SK-N-SH treated with all-trans-retinoic acid at 6 μM for 48 hours (cell line): ENCODE measurements at regions not wholly inside any gene's neighbourhood (a gene's known extent, or its start where the extent isn't known, plus 50 kb on each side); places are given as distances from the start of the nearest gene placed in this dataset.
A peak's percentile ranks its signal among the peaks of the same experiment; 100 is the strongest.
"Not testable (repeated sequence)": the region's sequence is repeated elsewhere in the genome, so short reads cannot be mapped to it uniquely, and the experiment has no call there.

Experiments
- ATAC-seq: fragments of 200-7000 bp; cut with Tn5 transposase; 3 replicates; pipeline ENCODE4 v1.9.1; 2020; ENCODE audit warnings: mild to moderate bottlenecking, moderate library complexity
- ARNTL ChIP-seq: fragments of 450-650 bp; formaldehyde crosslinking; IDR thresholded peaks from 2 replicates; pipeline ENCODE4 v1.5.0; 2020; ENCODE audit warnings: low read depth, mild to moderate bottlenecking, moderate library complexity, borderline replicate concordance
- CREB5 ChIP-seq: fragments of 250-450 bp; sonication (Bioruptor Pico); IDR thresholded peaks from 2 replicates; pipeline ENCODE4 v1.5.1; 2020; ENCODE audit warnings: low read depth, mild to moderate bottlenecking, moderate library complexity
- CSDC2 ChIP-seq: fragments of 250-450 bp; sonication (Bioruptor Pico); IDR thresholded peaks from 2 replicates; pipeline ENCODE4 v1.5.0; 2020; ENCODE audit warnings: mild to moderate bottlenecking, moderate library complexity
- ESRRG ChIP-seq: fragments of 250-450 bp; sonication (Bioruptor Pico); IDR thresholded peaks from 2 replicates; pipeline ENCODE4 v1.6.1; 2021; ENCODE audit warnings: mild to moderate bottlenecking
- GLIS3 ChIP-seq: fragments of 250-450 bp; sonication (Bioruptor Pico); IDR thresholded peaks from 2 replicates; pipeline ENCODE4 v1.5.0; 2020; ENCODE audit warnings: mild to moderate bottlenecking, moderate library complexity
- ISL1 ChIP-seq: fragments of 250-450 bp; sonication (Bioruptor Pico); IDR thresholded peaks from 2 replicates; pipeline ENCODE4 v2.1.2; 2022; ENCODE audit warnings: mild to moderate bottlenecking, moderate library complexity
- OSR1 ChIP-seq: fragments of 250-450 bp; sonication (Bioruptor Pico); IDR thresholded peaks from 2 replicates; pipeline ENCODE4 v1.8.0; 2022; ENCODE audit warnings: moderate library complexity, mild to moderate bottlenecking, inconsistent platforms
- PPARA ChIP-seq: fragments of 250-450 bp; sonication (Bioruptor Pico); IDR thresholded peaks from 2 replicates; pipeline ENCODE4 v1.5.0; 2020; ENCODE audit warnings: mild to moderate bottlenecking, borderline replicate concordance
- SNAI2 ChIP-seq: fragments of 250-450 bp; sonication (Bioruptor Pico); IDR thresholded peaks from 2 replicates; pipeline ENCODE4 v1.5.0; 2020; ENCODE audit warnings: mild to moderate bottlenecking, moderate library complexity
- TCF4 ChIP-seq: fragments of 250-450 bp; sonication (Bioruptor Pico); IDR thresholded peaks from 2 replicates; pipeline ENCODE4 v1.8.0; 2021; ENCODE audit warnings: mild to moderate bottlenecking, moderate library complexity, borderline replicate concordance
- TOX ChIP-seq: fragments of 250-450 bp; sonication (Bioruptor Pico); IDR thresholded peaks from 2 replicates; pipeline ENCODE4 v1.8.0; 2021; ENCODE audit warnings: mild to moderate bottlenecking, moderate library complexity, borderline replicate concordance
- ZC3H10 ChIP-seq: fragments of 250-450 bp; sonication (Bioruptor Pico); IDR thresholded peaks from 2 replicates; pipeline ENCODE4 v1.5.1; 2021; ENCODE audit warnings: mild to moderate bottlenecking, moderate library complexity
- ZFP3 ChIP-seq: fragments of 250-450 bp; sonication (Bioruptor Pico); IDR thresholded peaks from 2 replicates; pipeline ENCODE4 v1.5.0; 2020; ENCODE audit warnings: mild to moderate bottlenecking, moderate library complexity
- ZFP30 ChIP-seq: fragments of 450-650 bp; formaldehyde crosslinking; IDR thresholded peaks from 2 replicates; pipeline ENCODE4 v1.5.0; 2022; ENCODE audit warnings: mild to moderate bottlenecking, moderate library complexity
- ZNF565 ChIP-seq: fragments of 450-650 bp; formaldehyde crosslinking; conservative IDR thresholded peaks from 2 replicates; pipeline ENCODE4 v1.5.0; 2020; ENCODE audit warnings: low read depth, mild to moderate bottlenecking, moderate library complexity
- ZNF70 ChIP-seq: fragments of 450-650 bp; formaldehyde crosslinking; IDR thresholded peaks from 2 replicates; pipeline ENCODE4 v1.5.0; 2020; ENCODE audit warnings: mild to moderate bottlenecking, moderate library complexity
- ZNF8 ChIP-seq: fragments of 450-650 bp; formaldehyde crosslinking; IDR thresholded peaks from 2 replicates; pipeline ENCODE4 v1.5.0; 2020; ENCODE audit warnings: mild to moderate bottlenecking, moderate library complexity
- TF ChIP-seq, protein P1 (sequence below): fragments of 250-450 bp; sonication (Bioruptor Pico); IDR thresholded peaks from 2 replicates; pipeline ENCODE4 v1.5.0; 2020; ENCODE audit warnings: mild to moderate bottlenecking, moderate library complexity
- TF ChIP-seq, protein P2 (sequence below): fragments of 250-450 bp; sonication (Bioruptor Pico); IDR thresholded peaks from 2 replicates; pipeline ENCODE4 v1.8.0; 2020; ENCODE audit warnings: mild to moderate bottlenecking, moderate library complexity, borderline replicate concordance

DNA sequence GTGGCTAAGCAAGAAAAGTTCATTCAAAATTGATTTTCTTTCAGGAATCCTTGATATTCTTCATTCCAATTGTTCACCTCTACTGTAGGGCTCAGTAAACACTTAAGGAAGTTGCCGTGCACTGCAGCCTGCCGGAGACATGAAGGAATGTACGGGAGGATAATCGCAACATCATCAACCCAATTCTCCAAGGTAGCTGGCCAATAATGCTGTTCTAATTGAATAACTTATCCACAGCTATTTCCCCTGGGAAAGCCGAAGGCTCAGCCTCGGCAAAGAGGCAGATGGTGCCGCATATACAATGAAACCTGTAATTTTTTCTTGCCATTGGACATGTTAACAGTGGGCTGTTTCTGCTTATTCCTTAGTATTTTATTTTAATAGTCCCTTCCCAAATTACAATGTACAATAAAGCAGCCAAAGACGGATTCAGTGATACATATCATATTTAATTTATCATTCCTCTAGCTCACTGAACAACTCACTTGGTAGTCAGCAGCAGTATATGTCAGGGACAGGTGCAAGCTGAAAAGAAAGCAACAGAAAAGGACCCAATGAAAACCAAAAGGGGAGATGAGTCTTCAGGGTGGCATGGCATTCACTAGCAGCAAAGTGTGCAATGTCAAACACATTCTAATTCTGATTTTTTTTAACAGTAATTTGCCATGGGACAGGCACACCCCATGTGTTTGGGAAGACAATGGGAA lies 420.5 kb upstream of the KLF12 start:
- TF ChIP-seq SNAI2 (peak; percentile 41; the same call in 1 of the 2 replicates), ZNF70 (CRISPR knock-in tag) (no peak), GLIS3 (CRISPR knock-in tag) (0 out of 2 replicates have a peak, but pooled peaks have one; percentile 9)
- TF ChIP-seq, all 23 proteins: peak for 2
- peak; percentile 75 for ATAC-seq

DNA sequence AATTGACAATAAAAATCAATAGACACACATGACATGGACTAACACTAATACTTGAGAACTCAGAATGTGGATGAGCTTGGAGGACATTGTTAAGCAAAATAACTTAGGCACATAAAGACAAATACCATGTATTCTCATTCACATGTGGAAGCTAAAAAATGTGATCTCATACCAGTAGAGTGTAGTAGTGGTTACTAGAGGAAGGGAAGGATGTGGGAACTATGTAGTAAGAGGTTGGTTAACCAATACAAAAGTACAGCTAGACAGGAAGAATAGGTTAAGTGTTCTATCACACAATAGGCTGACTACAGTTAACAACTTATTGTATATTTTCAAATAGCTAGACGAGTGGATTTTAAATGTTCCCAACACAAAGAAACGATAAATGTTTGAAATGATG lies 415.8 kb upstream of the KLF12 start:
- ATAC-seq, result no peak
- TF ChIP-seq CREB5 (CRISPR knock-in tag) (no peak), ZFP3 (CRISPR knock-in tag) (no peak), OSR1 (CRISPR knock-in tag) (no peak), TOX (no peak), ZNF70 (CRISPR knock-in tag) (no peak), ARNTL (CRISPR knock-in tag) (no peak)

GRCh38 chr13:74536649-74537048 lies 402.4 kb upstream of the KLF12 start:
- not testable (repeated sequence) for ATAC-seq

- ATAC-seq, result no peak
- TF ChIP-seq ZFP3 (CRISPR knock-in tag) (no peak), ZNF70 (CRISPR knock-in tag) (no peak), PPARA (CRISPR knock-in tag) (no peak)
- TF ChIP-seq, protein P1, sequence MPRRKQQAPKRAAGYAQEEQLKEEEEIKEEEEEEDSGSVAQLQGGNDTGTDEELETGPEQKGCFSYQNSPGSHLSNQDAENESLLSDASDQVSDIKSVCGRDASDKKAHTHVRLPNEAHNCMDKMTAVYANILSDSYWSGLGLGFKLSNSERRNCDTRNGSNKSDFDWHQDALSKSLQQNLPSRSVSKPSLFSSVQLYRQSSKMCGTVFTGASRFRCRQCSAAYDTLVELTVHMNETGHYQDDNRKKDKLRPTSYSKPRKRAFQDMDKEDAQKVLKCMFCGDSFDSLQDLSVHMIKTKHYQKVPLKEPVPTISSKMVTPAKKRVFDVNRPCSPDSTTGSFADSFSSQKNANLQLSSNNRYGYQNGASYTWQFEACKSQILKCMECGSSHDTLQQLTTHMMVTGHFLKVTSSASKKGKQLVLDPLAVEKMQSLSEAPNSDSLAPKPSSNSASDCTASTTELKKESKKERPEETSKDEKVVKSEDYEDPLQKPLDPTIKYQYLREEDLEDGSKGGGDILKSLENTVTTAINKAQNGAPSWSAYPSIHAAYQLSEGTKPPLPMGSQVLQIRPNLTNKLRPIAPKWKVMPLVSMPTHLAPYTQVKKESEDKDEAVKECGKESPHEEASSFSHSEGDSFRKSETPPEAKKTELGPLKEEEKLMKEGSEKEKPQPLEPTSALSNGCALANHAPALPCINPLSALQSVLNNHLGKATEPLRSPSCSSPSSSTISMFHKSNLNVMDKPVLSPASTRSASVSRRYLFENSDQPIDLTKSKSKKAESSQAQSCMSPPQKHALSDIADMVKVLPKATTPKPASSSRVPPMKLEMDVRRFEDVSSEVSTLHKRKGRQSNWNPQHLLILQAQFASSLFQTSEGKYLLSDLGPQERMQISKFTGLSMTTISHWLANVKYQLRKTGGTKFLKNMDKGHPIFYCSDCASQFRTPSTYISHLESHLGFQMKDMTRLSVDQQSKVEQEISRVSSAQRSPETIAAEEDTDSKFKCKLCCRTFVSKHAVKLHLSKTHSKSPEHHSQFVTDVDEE (CRISPR knock-in tag), result no peak
Observed at GRCh38 chr13:74533226-74533625, 399.0 kb upstream of the KLF12 start.

GRCh38 chr13:74530011-74530410 lies 395.8 kb upstream of the KLF12 start:
- TF ChIP-seq ZNF70 (CRISPR knock-in tag) (no peak), TCF4 (CRISPR knock-in tag) (no peak), ESRRG (CRISPR knock-in tag) (no peak), ZNF565 (CRISPR knock-in tag) (no peak)
- TF ChIP-seq, protein P1 (CRISPR knock-in tag), result no peak
- ATAC-seq, result no peak

DNA sequence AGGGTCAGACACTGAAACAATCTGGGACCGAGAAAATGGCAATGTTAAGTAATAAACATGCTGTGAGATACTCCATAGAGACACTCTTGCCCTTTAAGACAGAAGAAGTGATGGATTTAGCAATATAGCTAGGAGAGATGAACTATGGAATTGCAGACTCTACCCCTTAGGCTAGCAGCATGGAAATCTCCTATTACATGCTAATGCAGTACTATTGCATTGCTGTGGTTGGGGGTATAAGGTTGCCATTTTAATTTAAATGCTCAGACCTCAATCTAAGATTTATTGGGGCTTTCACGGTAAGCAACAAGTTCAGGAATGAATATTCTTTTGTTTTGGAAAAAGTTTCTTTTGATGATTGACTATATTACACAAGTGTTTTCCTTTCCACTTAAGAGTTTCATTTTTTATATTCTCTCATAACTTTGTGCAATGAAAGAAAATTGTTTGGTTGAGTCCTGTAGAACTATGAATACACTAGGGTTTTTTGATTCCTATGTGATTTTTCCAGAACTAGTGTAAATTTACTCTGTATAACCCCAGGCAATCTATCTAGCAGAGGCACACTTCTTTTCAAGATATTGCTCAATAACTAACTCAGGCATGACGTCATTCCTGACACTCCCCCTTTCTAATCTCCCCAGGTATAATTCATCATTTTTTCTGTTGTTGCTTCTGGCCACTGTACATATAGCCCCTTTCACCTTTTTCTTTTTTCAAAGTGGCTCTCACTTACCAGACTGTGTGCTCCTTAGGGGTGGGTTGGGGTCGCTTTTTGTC lies 394.7 kb upstream of the KLF12 start:
- no peak for ATAC-seq
- no peak for TF ChIP-seq ZNF565 (CRISPR knock-in tag)
- no peak for TF ChIP-seq ZC3H10 (CRISPR knock-in tag)
- no peak for TF ChIP-seq ZFP3 (CRISPR knock-in tag)
- TF ChIP-seq ARNTL (CRISPR knock-in tag), result no peak
- no peak for TF ChIP-seq ZFP30 (CRISPR knock-in tag)
- no peak for TF ChIP-seq TOX
- TF ChIP-seq, protein P2, sequence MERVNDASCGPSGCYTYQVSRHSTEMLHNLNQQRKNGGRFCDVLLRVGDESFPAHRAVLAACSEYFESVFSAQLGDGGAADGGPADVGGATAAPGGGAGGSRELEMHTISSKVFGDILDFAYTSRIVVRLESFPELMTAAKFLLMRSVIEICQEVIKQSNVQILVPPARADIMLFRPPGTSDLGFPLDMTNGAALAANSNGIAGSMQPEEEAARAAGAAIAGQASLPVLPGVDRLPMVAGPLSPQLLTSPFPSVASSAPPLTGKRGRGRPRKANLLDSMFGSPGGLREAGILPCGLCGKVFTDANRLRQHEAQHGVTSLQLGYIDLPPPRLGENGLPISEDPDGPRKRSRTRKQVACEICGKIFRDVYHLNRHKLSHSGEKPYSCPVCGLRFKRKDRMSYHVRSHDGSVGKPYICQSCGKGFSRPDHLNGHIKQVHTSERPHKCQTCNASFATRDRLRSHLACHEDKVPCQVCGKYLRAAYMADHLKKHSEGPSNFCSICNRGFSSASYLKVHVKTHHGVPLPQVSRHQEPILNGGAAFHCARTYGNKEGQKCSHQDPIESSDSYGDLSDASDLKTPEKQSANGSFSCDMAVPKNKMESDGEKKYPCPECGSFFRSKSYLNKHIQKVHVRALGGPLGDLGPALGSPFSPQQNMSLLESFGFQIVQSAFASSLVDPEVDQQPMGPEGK (CRISPR knock-in tag), result no peak
- TF ChIP-seq TCF4 (CRISPR knock-in tag), result no peak
- no peak for TF ChIP-seq CSDC2 (CRISPR knock-in tag)
- TF ChIP-seq PPARA (CRISPR knock-in tag), result no peak
- TF ChIP-seq CREB5 (CRISPR knock-in tag), result no peak
- TF ChIP-seq ZNF8 (CRISPR knock-in tag), result no peak
- no peak for TF ChIP-seq ISL1
- no peak for TF ChIP-seq OSR1 (CRISPR knock-in tag)
- TF ChIP-seq ESRRG (CRISPR knock-in tag), result no peak
